ENCODE measurements at regions not wholly inside any gene's neighbourhood (a gene's known extent, or its start where the extent isn't known, plus 50 kb on each side); places are given as distances from the start of the nearest gene placed in this dataset.

DNA sequence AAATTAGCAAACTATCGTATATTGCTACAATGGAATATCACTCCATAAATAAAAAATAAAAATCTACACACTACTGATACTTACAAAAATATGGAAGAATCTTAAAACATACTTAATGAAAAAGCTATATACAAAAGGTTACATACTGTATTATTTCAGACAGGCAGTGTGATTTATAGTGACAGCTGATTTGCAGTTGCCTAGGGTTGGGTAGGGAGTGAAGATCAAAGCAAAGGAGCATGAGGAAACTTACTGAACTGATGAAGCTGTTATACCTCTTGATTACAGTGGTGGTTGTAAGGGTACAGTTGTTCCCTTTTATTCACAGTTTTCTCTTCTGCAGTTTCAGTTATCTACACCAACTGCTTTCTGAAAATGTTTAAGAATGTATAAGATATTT lies 62.6 kb downstream of the FSCB start:
- TF ChIP-seq, protein P1, sequence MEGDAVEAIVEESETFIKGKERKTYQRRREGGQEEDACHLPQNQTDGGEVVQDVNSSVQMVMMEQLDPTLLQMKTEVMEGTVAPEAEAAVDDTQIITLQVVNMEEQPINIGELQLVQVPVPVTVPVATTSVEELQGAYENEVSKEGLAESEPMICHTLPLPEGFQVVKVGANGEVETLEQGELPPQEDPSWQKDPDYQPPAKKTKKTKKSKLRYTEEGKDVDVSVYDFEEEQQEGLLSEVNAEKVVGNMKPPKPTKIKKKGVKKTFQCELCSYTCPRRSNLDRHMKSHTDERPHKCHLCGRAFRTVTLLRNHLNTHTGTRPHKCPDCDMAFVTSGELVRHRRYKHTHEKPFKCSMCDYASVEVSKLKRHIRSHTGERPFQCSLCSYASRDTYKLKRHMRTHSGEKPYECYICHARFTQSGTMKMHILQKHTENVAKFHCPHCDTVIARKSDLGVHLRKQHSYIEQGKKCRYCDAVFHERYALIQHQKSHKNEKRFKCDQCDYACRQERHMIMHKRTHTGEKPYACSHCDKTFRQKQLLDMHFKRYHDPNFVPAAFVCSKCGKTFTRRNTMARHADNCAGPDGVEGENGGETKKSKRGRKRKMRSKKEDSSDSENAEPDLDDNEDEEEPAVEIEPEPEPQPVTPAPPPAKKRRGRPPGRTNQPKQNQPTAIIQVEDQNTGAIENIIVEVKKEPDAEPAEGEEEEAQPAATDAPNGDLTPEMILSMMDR (IDR thresholded peaks at IDR 0.05), result no peak

GRCh38 chr14:44438936-44439335 lies 68.1 kb downstream of the FSCB start:
- no peak for FAIRE-seq
- no peak overlapping the region for H3K27ac ChIP-seq
- TF ChIP-seq, protein P1 (IDR thresholded peaks at IDR 0.05), result no peak
- H3K36me3 ChIP-seq, result no peaks in the 10 kb centered on the region
- ATAC-seq, result no peak
- intact Hi-C loops (cut with DNase I), result no loop called here
- H3K27me3 ChIP-seq, result no peaks in the 10 kb centered on the region
- no peaks in the 10 kb centered on the region for H3K4me1 ChIP-seq
- no peaks in the 10 kb centered on the region for H3K9me3 ChIP-seq
- no peak for DNase-seq
- H3K4me3 ChIP-seq, result no peak overlapping the region

More for the DNA sequence above, 62.6 kb downstream of the FSCB start:
- FAIRE-seq (no peak), DNase-seq (no peak), ATAC-seq (no peak)
- no peaks in the 10 kb centered on the region for H3K27me3 ChIP-seq
- H3K9me3 ChIP-seq, result no peaks in the 10 kb centered on the region
- 76 to 89% methylated on average over 1 of the region's 1 CpG for WGBS, 2 donors
- intact Hi-C loops (cut with DNase I), result no loop called here
- no peak overlapping the region for H3K4me3 ChIP-seq
- no peak overlapping the region for H3K27ac ChIP-seq
- no peaks in the 10 kb centered on the region for H3K4me1 ChIP-seq
- H3K36me3 ChIP-seq, result no peaks in the 10 kb centered on the region

DNA sequence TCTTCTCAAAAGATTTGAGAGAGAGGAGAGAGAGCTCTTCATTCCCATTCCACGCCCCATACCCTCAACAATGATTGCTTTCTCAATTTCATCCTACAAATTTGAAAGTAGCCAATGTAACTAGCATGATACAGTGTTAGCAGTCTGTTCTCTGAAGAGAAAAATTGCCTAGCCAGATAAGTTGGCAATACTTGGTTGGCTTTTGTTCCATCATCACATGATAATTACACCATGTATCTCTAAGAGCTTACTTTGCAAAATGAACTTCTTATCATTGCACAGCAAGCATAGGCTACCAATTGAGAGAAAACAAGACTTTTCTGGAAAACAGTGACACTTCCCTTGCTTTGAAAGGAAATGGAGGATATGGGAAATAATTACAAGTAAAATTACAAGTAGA lies 68.9 kb downstream of the FSCB start:
- no peaks in the 10 kb centered on the region for H3K36me3 ChIP-seq
- ATAC-seq (no peak), FAIRE-seq (no peak), DNase-seq (no peak)
- no peak overlapping the region for H3K4me3 ChIP-seq
- no peaks in the 10 kb centered on the region for H3K27me3 ChIP-seq
- no peaks in the 10 kb centered on the region for H3K4me1 ChIP-seq
- H3K27ac ChIP-seq, result no peak overlapping the region
- TF ChIP-seq, protein P1 (IDR thresholded peaks at IDR 0.05), result no peak
- H3K9me3 ChIP-seq, result no peaks in the 10 kb centered on the region
- WGBS, 2 donors, result 70 to 86% methylated on average over 1 of the region's 1 CpG
- intact Hi-C loops (cut with DNase I), result no loop called here

GRCh38 chr14:44436458-44436857 lies 70.6 kb downstream of the FSCB start:
- Histone ChIP-seq H3K27ac (no peak overlapping the region), H3K9me3 (no peaks in the 10 kb centered on the region), H3K36me3 (no peaks in the 10 kb centered on the region), H3K4me1 (no peaks in the 10 kb centered on the region), H3K27me3 (no peaks in the 10 kb centered on the region), H3K4me3 (no peak overlapping the region)
- intact Hi-C loops (cut with DNase I), result no loop called here
- ATAC-seq (no peak), FAIRE-seq (no peak), DNase-seq (no peak)
- TF ChIP-seq, protein P1 (IDR thresholded peaks at IDR 0.05), result no peak

DNA sequence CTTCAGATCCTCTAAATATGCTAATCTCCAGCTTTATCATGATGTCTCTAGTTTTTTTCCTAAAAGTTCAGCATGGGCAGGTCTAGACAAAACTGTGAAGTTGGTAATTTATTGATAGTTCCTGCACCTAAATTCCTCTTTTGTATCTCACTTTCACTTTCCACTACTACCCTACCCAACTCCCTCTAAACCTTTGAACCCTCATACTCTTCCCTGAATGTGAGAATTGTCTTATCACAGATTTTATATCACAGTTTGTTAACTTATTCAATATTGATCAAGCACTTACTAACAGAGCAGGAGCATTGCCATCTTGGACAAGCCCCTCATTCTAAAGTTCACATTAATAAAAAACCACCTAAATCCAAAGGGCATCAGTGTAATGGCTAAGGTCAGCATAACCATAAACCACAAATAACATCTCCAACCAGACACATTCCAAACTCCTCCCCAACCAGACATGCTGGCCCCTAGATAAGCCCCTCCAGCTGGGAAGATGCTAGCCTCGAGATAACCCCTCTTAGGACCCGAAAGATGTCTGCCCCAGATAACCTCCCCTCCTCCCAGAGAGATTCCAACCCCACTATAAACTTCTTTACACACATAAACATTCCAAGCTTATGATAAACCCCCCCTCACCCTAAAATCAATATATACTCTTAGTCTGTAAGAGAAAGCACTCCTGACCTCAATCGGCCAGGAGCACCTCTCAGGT lies 78.7 kb downstream of the FSCB start:
- Histone ChIP-seq H3K9me3 (no peaks in the 10 kb centered on the region), H3K4me1 (no peaks in the 10 kb centered on the region), H3K4me3 (no peak overlapping the region), H3K27ac (no peak overlapping the region), H3K27me3 (no peaks in the 10 kb centered on the region), H3K36me3 (no peaks in the 10 kb centered on the region)
- WGBS, 2 donors, result 57 to 65% methylated on average over 3 of the region's 3 CpGs
- intact Hi-C loops (cut with DNase I), result no loop called here
- ATAC-seq, result no peak
- no peak for FAIRE-seq
- DNase-seq, result no peak
- TF ChIP-seq, protein P1 (IDR thresholded peaks at IDR 0.05), result no peak

Data from pancreas (tissue), 10 donors.